NCI-H774 (cell line): ENCODE measurements at regions not wholly inside any gene's neighbourhood (a gene's known extent, or its start where the extent isn't known, plus 50 kb on each side); places are given as distances from the start of the nearest gene placed in this dataset.
A peak's percentile ranks its signal among the peaks of the same experiment; 100 is the strongest.
"Not testable (repeated sequence)": the region's sequence is repeated elsewhere in the genome, so short reads cannot be mapped to it uniquely, and the experiment has no call there.

Experiments
- DNase-seq: peaks from one replicate; lab custom pipeline; 2025; lab: John Stamatoyannopoulos, UW

DNA sequence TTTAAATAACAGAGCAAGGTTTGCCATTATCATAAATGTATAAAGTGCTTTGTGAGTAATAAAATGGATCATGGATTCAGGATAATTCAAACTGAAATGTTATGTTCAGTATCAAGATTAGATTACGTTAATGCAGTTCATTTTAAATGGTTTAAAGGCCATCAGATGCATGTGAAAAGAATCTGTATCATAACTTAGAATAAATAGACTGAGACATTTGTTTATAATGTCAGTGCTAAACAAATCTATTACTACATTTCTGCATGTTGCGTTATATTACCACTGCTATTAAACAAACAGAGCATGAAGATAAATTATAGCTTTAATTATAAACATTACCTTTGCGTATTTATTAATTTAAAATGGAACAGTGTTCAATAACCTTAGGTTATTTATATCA, 160.2 kb downstream of the TOX3 start:
- DNase-seq: no peak

DNA sequence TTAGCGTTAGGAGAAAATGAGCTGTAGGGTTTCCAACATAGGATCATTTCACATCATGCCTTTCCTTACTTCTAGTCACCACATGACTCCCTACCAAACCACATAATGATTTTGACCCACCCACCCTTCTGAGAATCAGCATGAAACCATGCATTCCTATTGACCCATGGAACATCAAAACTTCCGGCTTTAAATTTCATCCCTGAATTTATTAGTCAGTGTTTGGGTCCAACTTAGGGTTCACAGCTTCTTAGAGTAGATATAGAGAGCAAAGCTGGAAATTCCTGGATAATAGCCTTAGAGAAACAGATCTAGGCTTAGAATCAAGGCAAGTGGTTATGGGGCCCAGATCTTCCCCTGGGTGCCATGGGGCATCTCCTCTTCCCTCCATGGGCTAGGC, 162.6 kb downstream of the TOX3 start:
- no peak for DNase-seq

DNA sequence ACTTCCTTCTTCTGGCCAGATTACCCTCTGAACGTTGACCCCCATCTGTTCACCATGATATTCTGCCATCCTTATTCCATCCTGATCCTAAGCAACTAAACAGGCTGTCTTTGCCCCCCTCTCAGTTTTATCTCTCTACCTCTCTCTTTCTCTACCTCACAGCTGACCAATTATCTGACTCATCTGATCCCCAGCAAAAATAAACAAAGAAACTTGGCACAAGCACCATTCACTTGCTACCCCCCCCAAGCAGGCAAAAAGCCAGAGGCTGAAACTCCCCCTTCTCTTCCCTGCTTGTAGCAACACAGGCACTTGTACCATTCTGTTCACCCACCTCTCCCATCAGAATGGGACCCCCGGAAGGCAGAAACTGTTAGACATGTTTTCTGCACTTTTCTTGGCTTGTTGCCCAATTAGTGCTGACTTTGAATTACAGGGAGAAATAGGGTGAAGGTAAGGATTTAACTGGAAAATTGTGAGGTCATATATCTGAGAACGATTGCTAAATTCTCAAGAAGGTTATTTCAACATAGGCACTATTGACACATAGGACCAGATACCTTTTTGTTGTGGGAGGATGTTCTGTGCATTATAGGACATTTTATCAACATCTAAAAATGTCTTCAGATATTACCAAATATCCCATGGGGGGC, 163.2 kb downstream of the TOX3 start:
- peak; percentile 48 for DNase-seq

DNA sequence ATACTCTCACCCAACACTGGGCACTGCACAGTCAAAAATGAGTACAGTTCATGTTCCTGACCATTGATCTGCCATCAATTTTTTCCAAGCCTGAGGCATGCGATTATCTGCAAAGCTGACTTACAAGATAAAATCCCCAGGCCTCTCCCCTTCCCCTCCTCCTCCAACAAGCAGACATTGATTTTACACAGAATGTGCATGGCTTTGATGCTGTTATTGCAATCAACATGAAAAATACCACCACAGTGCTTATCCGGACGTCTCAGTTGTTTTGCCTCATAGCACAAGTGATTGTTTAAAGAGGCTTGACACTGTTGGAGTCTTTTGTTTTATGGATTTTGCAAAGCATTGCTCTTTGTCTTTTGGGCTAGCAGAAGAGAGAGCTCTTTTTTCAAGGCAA, 163.8 kb downstream of the TOX3 start:
- DNase-seq: no peak

DNA sequence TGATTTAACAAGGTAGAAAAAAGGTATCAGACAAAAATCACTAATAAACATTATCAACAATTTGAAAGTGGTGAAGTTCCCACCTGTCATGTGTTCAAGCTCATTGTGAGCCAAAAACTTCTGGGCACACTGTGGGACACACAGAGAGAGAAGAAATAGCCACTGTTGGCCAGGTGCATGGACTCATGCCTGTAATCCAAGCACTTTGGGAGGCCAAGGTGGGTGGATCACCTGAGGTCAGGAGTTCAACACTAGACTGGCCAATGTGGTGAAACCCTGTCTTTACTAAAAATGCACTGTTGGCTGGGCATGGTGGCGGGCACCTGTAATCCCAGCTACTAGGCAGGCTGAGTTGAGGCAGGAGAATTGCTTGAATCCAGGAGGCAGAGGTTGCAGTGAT, 167.4 kb downstream of the TOX3 start:
- DNase-seq: no peak

DNA sequence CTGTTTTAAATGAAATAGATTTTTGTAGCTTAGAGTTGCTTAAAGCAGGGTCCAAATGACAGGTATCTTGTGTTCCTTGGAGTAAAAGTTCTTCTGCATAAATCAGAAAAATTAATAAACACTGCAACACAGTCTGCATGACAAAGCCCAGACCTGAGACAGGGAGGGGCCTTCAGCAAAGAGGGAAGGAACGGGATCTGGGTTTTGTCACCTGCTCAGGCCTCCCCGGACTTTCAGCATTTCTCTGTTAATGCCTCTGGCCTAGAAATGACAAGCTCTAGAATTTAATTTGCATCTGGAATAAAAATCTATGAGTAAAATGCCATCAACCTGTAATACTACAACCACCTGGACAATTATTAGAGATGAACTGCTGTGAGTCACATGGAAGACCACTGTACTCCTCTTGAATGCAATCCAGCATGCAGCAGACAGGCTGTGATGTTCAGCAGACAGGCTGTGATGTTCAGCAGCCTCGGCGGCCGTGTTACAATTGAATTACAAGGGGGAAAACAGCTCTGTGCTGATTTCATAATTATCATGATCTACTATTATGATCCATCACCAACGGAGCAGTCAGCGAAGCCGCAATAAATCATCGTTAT, 170.2 kb downstream of the TOX3 start:
- DNase-seq: no peak

DNA sequence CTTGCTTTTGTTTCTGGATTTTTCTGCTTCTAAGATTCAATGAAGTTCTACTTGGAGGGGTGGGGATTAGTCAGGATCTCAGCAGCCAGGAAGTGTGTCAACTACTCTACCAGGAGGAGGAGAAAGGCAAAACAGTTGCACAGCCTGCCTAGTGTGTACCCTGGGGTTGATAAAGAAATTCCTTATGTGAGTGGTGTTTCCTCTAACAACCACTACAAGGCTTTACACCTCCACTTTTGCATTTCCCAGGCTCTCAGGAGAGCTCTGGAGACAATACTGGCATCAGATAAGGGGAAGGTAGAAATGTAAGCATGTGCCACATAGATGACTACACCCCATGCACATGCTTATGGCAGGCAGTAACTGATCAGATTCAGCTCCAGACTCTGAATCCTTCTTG, 174.6 kb downstream of the TOX3 start:
- no peak for DNase-seq

DNA sequence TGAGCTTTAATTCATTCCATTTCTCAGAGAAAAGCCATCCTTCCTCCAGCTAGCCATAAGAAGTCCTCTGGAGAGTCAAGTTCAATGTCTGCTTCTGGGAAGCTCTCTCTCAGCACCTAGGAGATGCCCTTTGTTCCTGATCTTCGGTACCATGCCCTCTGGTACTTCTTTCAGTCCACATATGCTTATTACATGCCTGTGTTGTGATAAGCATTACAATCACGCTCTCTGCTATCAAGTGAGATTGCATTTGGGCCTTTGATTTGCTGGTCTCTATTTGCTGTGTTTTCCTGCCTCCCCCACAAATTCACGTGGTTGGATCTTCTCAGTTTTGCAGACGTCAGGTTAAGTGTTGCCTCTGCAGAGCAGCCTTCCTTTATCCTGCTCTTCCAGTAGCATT, 178.1 kb downstream of the TOX3 start:
- DNase-seq: no peak

DNA sequence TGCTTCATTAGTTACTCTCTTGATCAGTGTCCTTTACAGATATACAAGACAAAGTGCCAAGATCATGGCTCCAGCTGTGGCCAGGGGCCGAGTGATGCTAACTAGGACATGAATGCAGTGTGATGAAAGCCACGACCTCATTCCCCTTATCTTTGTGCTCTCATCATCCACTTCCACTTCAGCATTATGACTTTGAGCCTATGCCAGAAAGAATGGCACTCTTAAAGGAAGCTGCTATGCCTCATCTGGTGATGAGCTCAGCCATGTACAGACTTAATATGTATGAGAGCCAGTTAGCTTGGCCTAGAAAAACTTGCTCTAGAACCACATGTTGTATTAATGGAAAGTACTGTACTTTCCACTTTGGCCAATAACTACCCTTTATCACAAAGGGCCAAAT, 179.1 kb downstream of the TOX3 start:
- DNase-seq: no peak

DNA sequence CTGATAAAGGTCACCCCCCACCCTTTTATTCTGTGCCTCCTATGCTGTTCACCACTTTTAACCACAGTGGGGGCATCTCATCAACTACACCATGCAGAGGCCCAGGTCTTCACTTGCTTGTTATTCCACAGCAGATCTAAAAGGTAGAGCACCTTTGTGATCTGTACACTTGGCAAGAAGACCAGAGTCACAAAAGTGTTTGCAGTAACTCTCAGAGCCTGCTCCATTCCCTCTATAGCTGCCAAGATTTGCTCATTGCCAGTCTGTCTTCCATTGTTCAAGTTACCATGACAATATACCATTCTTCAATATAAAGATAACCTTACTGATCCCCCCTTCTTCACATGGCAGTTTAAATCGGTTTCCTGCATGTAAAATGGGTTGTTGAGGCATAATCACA, 180.0 kb downstream of the TOX3 start:
- peak; percentile 6 for DNase-seq

DNA sequence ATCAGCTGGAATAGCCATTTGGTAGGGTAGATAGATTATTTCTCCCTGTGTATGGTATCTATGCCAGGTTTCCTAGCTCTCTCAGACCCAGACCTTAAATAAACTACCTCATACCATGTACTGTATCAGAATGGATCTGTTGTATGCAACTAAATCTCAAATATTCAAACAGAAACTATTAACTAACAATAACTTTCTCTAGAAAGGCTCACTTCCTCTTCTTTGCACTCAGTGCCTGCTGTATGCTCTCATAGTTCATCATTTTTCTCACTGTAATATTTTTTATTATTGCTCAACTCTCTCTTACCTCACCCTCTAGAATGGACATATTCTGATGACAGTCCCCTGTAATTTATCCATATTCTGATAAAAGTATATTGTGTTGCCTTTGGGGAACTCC, 182.4 kb downstream of the TOX3 start:
- DNase-seq: no peak

DNA sequence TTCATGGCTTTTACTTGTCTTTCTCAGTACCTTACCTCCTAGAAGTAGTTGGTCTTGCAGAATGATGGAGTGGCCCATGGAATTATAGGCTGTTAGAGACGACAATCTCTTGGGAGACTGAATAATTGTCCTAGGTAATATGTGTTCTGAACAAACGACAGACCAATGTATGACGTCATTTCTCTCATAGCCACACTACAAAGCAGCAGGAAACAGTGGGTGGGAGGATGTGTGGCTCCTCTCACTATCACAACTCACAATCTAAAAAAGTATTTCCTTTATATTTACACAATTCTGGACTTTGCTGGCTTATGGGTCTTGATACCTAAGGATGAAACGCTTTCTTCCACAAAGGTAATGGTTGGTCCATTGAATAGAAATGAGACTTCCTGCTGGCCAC, 183.9 kb downstream of the TOX3 start:
- no peak for DNase-seq

DNA sequence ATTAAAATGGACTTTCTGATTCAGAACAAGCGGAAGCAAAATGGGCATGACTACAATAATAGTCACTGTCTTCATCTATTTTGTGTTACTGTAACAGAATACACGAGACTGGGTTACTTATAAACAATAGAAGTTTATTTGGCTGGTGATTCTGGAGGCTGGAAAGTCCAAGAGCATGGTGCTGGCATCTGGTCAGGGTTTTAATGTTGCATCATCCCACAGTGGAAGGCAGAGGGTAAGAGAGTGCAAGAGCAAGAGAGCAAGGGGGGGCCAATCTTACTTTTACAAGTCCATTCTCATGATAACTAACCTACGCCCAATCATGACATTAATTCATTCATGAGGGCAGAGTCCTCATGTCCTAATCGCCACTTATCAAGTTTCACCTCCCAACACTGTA, 189.2 kb downstream of the TOX3 start:
- no peak for DNase-seq

DNA sequence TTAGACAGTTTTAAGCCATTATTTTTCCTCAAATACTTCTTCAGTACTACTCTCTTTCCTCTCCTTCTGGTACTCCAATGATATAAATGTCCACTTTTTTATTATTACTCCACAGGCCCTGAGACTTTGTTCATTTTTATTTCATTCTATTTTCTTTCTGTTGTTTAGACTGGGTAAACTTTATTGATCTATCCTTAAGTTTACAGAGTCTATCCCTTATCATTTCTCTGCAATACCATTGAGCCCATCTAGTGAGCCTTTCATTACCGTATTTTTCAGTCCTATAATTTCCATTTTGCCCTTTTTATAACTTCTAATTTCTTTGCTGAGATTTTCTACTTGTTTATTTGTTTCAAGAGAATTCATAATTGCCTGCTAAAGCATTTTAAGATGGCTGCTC, 193.7 kb downstream of the TOX3 start:
- DNase-seq: no peak

DNA sequence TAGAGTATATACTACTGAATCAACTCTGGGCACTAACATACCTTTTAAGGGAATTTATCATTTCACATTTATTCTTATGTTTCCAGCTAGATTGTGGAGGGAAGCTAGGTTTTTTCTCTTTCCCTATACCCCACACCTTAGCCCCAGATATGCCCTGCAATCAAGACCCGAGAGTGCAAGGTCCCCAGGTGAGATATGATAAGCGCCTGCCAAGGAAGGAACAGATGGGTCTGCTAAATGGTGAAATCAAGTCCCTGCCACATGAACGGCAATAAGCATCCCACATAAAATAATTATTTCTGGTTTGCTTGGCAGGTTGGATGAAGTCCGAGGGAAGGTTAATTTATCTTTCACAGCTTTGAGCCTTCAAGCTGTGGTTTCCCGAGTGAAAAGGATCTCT, 195.5 kb downstream of the TOX3 start:
- no peak for DNase-seq

DNA sequence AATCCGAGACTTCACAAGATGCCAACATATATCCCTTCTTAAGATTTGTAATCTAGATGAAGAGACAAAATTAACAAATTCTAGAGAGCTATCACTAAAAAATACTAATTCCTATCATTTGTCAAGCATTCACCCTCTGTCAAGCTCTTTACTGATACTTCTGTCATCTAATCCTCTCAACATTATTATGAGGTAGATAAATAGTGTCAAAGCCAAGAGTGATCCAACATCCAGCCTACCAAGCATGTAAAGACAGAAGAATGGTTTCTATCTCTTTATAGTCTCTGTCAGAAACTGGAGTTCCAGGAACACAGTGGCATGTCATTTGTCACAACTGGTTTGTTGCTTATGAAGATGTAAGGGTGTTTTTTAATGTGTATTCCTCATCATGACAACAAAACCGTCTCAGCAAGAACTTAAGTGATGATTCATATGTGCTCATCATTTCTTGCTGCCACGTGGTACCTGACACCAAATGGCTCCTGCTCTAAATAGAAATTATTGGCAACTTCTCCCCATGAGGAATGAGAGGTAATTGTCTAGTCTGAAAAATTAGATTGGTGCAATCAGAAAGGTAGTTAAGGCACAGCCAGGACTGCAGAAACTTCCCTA, 196.8 kb downstream of the TOX3 start:
- no peak for DNase-seq

DNA sequence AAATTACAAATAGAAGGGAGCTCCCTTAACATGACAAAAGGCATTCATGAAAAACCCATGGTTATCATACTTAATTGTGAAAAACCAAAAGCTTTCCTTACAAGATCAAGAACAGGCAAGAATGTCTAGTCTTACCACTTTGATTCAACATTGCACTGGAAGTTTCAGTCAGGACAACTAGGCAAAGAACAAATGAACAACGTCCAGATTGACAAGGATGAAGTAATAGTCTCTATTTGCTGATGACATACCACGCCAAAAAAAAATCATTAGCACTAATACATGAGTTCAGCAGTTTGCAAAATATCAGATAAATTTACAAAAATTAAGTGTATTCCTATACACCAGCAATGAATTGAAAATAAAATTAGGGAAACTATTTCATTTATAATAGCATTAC, 200.2 kb downstream of the TOX3 start:
- no peak for DNase-seq

DNA sequence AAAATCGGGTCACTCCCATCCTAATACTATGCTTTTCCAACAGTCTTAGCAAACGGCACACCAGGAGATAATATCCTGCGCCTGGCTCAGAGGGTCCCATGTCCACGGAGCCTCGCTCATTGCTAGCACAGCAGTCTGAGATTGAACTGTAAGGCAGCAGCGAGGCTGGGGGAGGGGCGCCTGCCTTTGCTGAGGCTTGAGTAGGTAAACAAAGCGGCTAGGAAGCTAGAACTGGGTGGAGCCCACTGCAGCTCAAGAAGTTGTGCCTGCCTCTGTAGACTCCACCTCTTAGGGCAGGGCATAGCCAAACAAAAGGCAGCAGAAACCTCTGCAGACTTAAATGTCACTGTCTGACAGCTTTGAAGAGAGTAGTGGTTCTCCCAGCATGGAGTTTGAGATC, 213.3 kb downstream of the TOX3 start:
- DNase-seq: not testable (repeated sequence)

DNA sequence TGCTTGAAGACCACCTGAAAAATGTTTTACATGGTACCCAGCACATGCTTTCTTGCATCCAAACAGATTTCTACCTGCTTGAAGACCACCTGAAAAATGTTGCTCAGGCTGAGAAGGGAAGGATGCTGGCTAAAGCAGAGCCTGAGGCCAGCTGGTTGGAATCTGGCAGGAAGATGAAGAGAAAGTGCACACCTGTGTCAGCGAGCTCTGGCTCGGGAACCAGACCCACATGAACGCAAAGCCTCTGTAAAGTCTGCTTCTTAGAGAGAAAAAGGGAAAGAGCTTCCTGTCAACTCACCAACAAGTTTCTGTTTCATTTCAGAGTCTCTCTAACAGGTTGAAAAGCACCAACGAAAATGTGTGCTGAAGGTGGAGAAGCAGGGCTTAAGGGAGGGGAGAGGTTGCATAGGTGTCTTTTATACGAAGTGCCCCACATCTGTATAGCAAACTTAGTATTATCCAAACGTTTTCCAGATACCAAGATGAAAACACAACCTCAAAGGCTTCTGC, 226.0 kb downstream of the TOX3 start:
- DNase-seq: no peak

DNA sequence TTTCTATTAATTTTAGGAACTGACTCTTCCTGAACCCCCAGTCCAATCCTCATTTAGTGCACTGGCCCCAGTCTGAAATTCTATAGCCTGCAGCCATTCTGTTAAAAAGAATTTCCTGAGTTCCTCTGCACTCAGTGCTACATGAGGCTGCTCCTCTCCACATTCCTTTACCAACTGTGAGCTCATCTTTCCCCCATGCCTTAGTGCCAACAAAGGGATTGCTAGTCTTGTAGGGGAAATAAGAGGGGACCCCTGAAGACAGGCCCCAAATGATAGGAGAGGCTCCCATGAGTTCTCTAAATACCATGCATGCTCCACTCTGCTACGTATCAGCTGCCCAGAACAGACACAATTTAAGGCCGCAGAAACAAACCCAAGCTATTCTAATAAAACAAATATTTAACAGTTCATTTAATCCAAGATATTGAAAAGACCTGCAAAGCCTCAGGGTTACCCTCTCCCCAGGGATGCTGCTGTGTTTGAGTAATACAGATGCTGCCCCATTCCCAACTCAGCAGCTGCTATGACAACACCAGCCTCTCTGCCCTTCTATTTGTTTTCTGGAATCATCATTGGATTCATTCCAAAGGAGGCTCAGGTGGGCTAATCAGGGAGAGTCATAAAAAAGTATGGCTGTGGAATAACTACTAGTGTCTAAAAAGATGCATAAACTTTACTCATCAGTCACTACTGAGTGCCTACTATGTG, 228.5 kb downstream of the TOX3 start:
- DNase-seq: peak; percentile 66

DNA sequence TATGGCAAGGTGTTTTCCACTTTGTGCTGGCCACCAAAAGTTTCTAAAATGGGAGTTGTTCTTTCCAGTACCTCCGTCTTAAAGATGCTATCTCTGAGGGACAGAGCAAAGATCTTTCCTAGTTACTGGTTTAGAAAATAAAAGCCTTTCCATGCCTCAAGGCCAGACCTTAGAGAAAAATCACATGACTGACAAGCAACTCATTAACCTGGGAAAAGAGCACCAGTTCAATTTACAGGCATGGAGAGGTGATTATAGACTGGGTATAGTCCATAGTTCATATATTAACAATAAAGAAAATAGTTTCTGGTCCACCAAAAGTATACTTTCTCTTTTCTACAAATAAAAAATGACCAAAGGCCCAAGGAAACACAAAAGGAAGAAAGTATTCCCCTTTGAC, 230.7 kb downstream of the TOX3 start:
- DNase-seq: no peak

DNA sequence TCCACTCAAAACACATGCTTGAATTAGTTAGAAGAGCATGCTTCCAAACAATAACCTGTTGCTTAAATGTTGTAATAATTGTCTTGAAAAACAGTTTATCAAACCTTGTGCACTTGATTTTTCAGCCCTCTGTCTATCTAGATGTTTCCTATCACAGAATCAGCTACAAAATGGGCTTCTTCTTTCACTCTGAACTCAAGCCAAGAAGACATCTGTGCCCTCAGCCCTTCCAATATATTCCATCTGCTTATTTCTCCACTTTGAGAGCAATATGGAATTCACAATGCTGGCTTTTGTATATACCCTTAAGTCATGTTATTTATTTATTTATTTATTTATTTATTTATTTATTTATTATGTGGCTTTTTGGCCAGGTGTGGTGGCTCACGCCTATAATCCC, 234.2 kb downstream of the TOX3 start:
- DNase-seq: no peak
